ENCODE measurements at regions not wholly inside any gene's neighbourhood (a gene's known extent, or its start where the extent isn't known, plus 50 kb on each side); places are given as distances from the start of the nearest gene placed in this dataset.
"Not testable (repeated sequence)": the region's sequence is repeated elsewhere in the genome, so short reads cannot be mapped to it uniquely, and the experiment has no call there.

- no peak for DNase-seq (ENCODE audit: low read depth)
Observed at GRCh38 chr10:44564790-44565189, 179.9 kb upstream of the CXCL12 start.

- DNase-seq (ENCODE audit: low read depth), result no peak
Observed at GRCh38 chr10:44566786-44567185, 181.9 kb upstream of the CXCL12 start.

- DNase-seq (ENCODE audit: low read depth), result no peak
Observed at GRCh38 chr10:44567471-44567870, 182.6 kb upstream of the CXCL12 start.

- DNase-seq (ENCODE audit: low read depth), result no peak
Observed at GRCh38 chr10:44569193-44570091, 184.5 kb upstream of the CXCL12 start.

GRCh38 chr10:44571701-44572100 is 186.8 kb upstream of the CXCL12 start:
- DNase-seq (ENCODE audit: low read depth), result no peak

GRCh38 chr10:44572146-44572545 is 187.2 kb upstream of the CXCL12 start:
- no peak for DNase-seq (ENCODE audit: low read depth)

- DNase-seq (ENCODE audit: low read depth), result no peak
Observed at GRCh38 chr10:44573821-44574220, 188.9 kb upstream of the CXCL12 start.

- no peak for DNase-seq (ENCODE audit: low read depth)
Observed at GRCh38 chr10:44574596-44575480, 189.9 kb upstream of the CXCL12 start.

GRCh38 chr10:44575601-44576380 is 190.9 kb upstream of the CXCL12 start:
- no peak for DNase-seq (ENCODE audit: low read depth)

- DNase-seq (ENCODE audit: low read depth), result peak; percentile 47
Observed at GRCh38 chr10:44576702-44577191, 191.8 kb upstream of the CXCL12 start.

GRCh38 chr10:44577533-44577932 is 192.6 kb upstream of the CXCL12 start:
- DNase-seq (ENCODE audit: low read depth), result no peak

- no peak for DNase-seq (ENCODE audit: low read depth)
Observed at GRCh38 chr10:44578271-44578670, 193.4 kb upstream of the CXCL12 start.

- not testable (repeated sequence) for DNase-seq (ENCODE audit: low read depth)
Observed at GRCh38 chr10:44578963-44579362, 194.1 kb upstream of the CXCL12 start.

GRCh38 chr10:44581996-44582395 is 197.1 kb upstream of the CXCL12 start:
- DNase-seq (ENCODE audit: low read depth), result no peak

- no peak for DNase-seq (ENCODE audit: low read depth)
Observed at GRCh38 chr10:44587488-44588318, 202.8 kb upstream of the CXCL12 start.

- DNase-seq (ENCODE audit: low read depth), result no peak
Observed at GRCh38 chr10:44589181-44589943, 204.5 kb upstream of the CXCL12 start.

- no peak for DNase-seq (ENCODE audit: low read depth)
Observed at GRCh38 chr10:44589944-44590449, 205.1 kb upstream of the CXCL12 start.

GRCh38 chr10:44591911-44592310 is 207.0 kb upstream of the CXCL12 start:
- DNase-seq (ENCODE audit: low read depth), result no peak

GRCh38 chr10:44593952-44594351 is 209.1 kb upstream of the CXCL12 start:
- no peak for DNase-seq (ENCODE audit: low read depth)

- no peak for DNase-seq (ENCODE audit: low read depth)
Observed at GRCh38 chr10:44607116-44607515, 222.2 kb upstream of the CXCL12 start.

All from forelimb muscle (tissue), 1 donor.